OCI-LY3 (cell line): ENCODE measurements at regions not wholly inside any gene's neighbourhood (a gene's known extent, or its start where the extent isn't known, plus 50 kb on each side); places are given as distances from the start of the nearest gene placed in this dataset.

ENCODE experiments used
- H2AFZ ChIP-seq: fragments of 200-600, 300-600 bp; shearing (Covaris generic); 2 replicates; pipeline ENCODE4 v1.6.0; 2014; ENCODE audit warnings: antibody characterized with exemption, low read depth, low read length
- H3K27ac ChIP-seq: fragments of 200-600, 300-600 bp; sonication (generic); 2 replicates; pipeline ENCODE4 v1.5.1; 2014; ENCODE audit warnings: mild to moderate bottlenecking, low read length, moderate library complexity, mixed read lengths
- H3K27me3 ChIP-seq: fragments of 200-600, 300-600 bp; sonication (generic); 2 replicates; pipeline ENCODE4 v1.6.1; 2014; ENCODE audit warnings: low read depth, low read length, mixed read lengths
- H3K36me3 ChIP-seq: fragments of 200-600, 300-600 bp; sonication (generic); replicated peaks from 2 replicates; pipeline ENCODE3; 2014; ENCODE audit warnings: low read depth, low read length, mixed read lengths
- H3K4me1 ChIP-seq: fragments of 300-600, 200-600 bp; sonication (generic); 2 replicates; pipeline ENCODE4 v1.6.1; 2014; ENCODE audit warnings: low read length, mixed read lengths
- H3K4me2 ChIP-seq: fragments of 200-600, 300-600 bp; sonication (generic); 2 replicates; pipeline ENCODE4 v1.6.1; 2014; ENCODE audit warnings: low read length, mixed read lengths
- H3K4me3 ChIP-seq: fragments of 300-600, 200-600 bp; sonication (generic); 2 replicates; pipeline ENCODE4 v1.5.1; 2014; ENCODE audit warnings: antibody characterized with exemption, mild to moderate bottlenecking, low read length, moderate library complexity
- H3K79me2 ChIP-seq: fragments of 300-600, 200-600 bp; shearing (Covaris generic); 2 replicates; pipeline ENCODE4 v1.6.1; 2014; ENCODE audit warnings: mild to moderate bottlenecking, low read length, mixed read lengths
- H3K9ac ChIP-seq: fragments of 300-600, 200-600 bp; shearing (Covaris generic); 2 replicates; pipeline ENCODE4 v1.6.0; 2014; ENCODE audit warnings: mild to moderate bottlenecking, low read length, moderate library complexity
- H3K9me3 ChIP-seq: fragments of 200-600, 300-600 bp; shearing (Covaris generic); 2 replicates; pipeline ENCODE4 v1.6.1; 2014; ENCODE audit warnings: low read length, mixed read lengths; ENCODE audit not compliant: insufficient read depth
- H4K20me1 ChIP-seq: fragments of 200-600, 300-600 bp; sonication (generic); 2 replicates; pipeline ENCODE4 v1.6.1; 2016; ENCODE audit warnings: low read length, mixed read lengths; ENCODE audit not compliant: insufficient read depth
- EZH2phosphoT487 ChIP-seq: fragments of 200-600 bp; shearing (Covaris generic); IDR thresholded peaks from 2 replicates; pipeline ENCODE4 v1.6.1; 2018; ENCODE audit warnings: antibody characterized with exemption, mixed run types, low read depth
- TF ChIP-seq, protein P1 (sequence below): fragments of 200-600, 300-600 bp; sonication (generic); IDR thresholded peaks from 2 replicates; pipeline ENCODE4 v1.5.1; 2014; ENCODE audit warnings: antibody characterized with exemption, low read length, low read depth

DNA sequence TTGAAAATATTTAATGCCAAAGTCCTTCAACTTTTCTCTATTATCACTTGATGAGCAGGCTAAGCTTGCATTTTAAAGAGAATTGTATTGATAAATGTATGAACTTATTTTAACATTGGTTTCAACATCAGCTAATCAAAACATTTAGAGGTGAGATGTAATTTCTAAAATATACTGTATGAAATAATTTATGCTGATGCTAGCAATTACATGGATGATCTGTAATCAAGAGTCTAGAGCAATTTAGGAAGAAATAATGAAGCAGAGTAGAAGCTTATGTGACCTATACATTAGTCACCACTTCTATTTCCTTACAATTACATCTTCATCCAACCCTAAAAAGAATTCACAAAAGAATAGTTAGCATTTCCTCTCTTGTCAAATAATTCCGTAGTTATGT is 226.8 kb downstream of the KLHL4 start:
- H3K36me3 ChIP-seq = no peaks in the 10 kb centered on the region
- TF ChIP-seq, protein P1, sequence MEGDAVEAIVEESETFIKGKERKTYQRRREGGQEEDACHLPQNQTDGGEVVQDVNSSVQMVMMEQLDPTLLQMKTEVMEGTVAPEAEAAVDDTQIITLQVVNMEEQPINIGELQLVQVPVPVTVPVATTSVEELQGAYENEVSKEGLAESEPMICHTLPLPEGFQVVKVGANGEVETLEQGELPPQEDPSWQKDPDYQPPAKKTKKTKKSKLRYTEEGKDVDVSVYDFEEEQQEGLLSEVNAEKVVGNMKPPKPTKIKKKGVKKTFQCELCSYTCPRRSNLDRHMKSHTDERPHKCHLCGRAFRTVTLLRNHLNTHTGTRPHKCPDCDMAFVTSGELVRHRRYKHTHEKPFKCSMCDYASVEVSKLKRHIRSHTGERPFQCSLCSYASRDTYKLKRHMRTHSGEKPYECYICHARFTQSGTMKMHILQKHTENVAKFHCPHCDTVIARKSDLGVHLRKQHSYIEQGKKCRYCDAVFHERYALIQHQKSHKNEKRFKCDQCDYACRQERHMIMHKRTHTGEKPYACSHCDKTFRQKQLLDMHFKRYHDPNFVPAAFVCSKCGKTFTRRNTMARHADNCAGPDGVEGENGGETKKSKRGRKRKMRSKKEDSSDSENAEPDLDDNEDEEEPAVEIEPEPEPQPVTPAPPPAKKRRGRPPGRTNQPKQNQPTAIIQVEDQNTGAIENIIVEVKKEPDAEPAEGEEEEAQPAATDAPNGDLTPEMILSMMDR = no peak
- TF ChIP-seq EZH2phosphoT487 = no peak
- no peaks in the 10 kb centered on the region for H3K4me1 ChIP-seq
- no peaks in the 10 kb centered on the region for H3K9me3 ChIP-seq
- no peak overlapping the region for H3K4me2 ChIP-seq
- no peak overlapping the region for H3K4me3 ChIP-seq
- H3K27me3 ChIP-seq = no peaks in the 10 kb centered on the region
- H2AFZ ChIP-seq = no peak overlapping the region
- no peak overlapping the region for H3K27ac ChIP-seq
- no peaks in the 10 kb centered on the region for H3K79me2 ChIP-seq
- no peaks in the 10 kb centered on the region for H4K20me1 ChIP-seq
- no peak overlapping the region for H3K9ac ChIP-seq

DNA sequence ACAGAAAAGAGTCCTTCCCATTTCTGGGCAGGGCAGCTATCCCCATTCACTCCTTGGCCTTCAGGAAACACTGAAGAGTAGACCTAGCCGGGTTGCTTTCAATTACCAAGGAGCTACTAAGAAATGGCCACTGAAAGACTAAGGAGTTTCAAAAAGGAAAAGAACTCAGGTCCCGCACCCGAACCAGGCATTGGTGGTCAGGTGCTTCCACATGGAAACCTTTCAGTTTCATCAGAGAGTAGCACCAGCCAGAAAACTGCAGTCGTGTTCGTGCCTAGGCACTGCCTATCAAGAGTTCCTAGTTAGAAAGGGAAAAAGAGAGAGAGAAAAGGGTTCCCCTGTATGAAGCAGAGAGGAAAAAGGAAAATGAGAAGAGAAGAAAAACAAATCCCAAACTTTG is 237.9 kb downstream of the KLHL4 start:
- Histone ChIP-seq H4K20me1 (no peaks in the 10 kb centered on the region), H3K79me2 (no peaks in the 10 kb centered on the region), H3K36me3 (no peaks in the 10 kb centered on the region), H3K27me3 (no peaks in the 10 kb centered on the region), H3K27ac (no peak overlapping the region), H3K4me2 (no peak overlapping the region), H2AFZ (no peak overlapping the region), H3K9ac (no peak overlapping the region), H3K9me3 (no peaks in the 10 kb centered on the region), H3K4me1 (no peaks in the 10 kb centered on the region), H3K4me3 (no peak overlapping the region)
- no peak for TF ChIP-seq EZH2phosphoT487
- TF ChIP-seq, protein P1 = no peak

DNA sequence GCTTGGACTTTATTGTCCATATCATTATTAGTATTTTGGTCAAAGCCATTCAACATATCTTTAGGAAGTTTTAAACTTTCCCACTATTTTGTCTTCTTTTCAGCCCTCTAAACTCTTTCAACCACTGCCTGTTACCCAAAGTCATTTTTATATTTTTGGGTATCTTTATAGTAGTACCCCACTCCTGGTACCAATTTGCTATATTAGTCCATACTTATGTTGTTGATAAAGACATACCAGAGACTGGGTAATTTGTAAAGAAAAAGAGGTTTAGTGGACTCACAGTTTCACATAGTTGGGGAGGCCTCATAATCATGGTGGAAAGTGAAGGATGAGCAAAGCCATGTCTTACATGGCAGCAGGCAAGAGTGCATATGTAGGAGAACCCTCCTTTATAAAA is 271.4 kb downstream of the KLHL4 start:
- no peaks in the 10 kb centered on the region for H3K27me3 ChIP-seq

DNA sequence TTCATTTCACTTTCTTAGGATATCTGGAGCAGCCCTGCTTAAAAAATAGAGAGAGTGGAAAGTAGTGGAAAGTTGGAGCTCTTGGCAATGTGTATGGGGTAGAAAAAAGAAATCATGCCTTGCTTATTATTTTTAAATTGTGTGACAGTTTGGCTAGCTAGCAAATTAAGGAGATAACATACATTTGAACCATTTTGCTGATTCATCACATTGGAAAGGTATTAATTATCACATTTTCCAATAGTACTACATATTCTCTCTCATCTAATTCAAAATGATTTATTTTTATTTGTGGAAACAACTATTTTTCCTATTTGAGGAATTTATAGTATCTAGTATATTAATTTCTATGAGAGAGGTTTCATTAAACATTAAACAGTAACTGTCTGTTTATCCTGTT is 280.4 kb downstream of the KLHL4 start:
- Histone ChIP-seq H2AFZ (no peak overlapping the region), H3K27ac (no peak overlapping the region), H3K4me3 (no peak overlapping the region), H3K4me1 (no peaks in the 10 kb centered on the region), H3K27me3 (no peaks in the 10 kb centered on the region), H3K9me3 (no peaks in the 10 kb centered on the region), H3K36me3 (no peaks in the 10 kb centered on the region), H4K20me1 (no peaks in the 10 kb centered on the region), H3K4me2 (no peak overlapping the region), H3K9ac (no peak overlapping the region), H3K79me2 (no peaks in the 10 kb centered on the region)
- TF ChIP-seq, protein P1 = no peak
- TF ChIP-seq EZH2phosphoT487 = no peak

More for the DNA sequence above, 271.4 kb downstream of the KLHL4 start:
- H3K36me3 ChIP-seq = no peaks in the 10 kb centered on the region
- H3K4me2 ChIP-seq = no peak overlapping the region
- no peaks in the 10 kb centered on the region for H3K4me1 ChIP-seq
- no peak overlapping the region for H2AFZ ChIP-seq
- H3K79me2 ChIP-seq = no peaks in the 10 kb centered on the region
- H3K9ac ChIP-seq = no peak overlapping the region
- H4K20me1 ChIP-seq = no peaks in the 10 kb centered on the region
- H3K9me3 ChIP-seq = no peaks in the 10 kb centered on the region
- H3K27ac ChIP-seq = no peak overlapping the region
- no peak for TF ChIP-seq EZH2phosphoT487
- TF ChIP-seq, protein P1 = no peak
- no peak overlapping the region for H3K4me3 ChIP-seq
